GM10266 (cell line): ENCODE measurements at regions not wholly inside any gene's neighbourhood (a gene's known extent, or its start where the extent isn't known, plus 50 kb on each side); places are given as distances from the start of the nearest gene placed in this dataset.
"Not testable (repeated sequence)": the region's sequence is repeated elsewhere in the genome, so short reads cannot be mapped to it uniquely, and the experiment has no call there.

Experiments
- DNase-seq: peaks from one replicate; pipeline ENCODE4 v3.0.0; 2012; ENCODE audit errors: extremely low spot score
- TF ChIP-seq, protein P1 (sequence below): IDR thresholded peaks from 2 replicates; pipeline ENCODE4 v1.5.1; 2012; ENCODE audit warnings: mild to moderate bottlenecking, low read depth; ENCODE audit not compliant: control insufficient read depth, insufficient read depth; ENCODE audit errors: missing control alignments

DNA sequence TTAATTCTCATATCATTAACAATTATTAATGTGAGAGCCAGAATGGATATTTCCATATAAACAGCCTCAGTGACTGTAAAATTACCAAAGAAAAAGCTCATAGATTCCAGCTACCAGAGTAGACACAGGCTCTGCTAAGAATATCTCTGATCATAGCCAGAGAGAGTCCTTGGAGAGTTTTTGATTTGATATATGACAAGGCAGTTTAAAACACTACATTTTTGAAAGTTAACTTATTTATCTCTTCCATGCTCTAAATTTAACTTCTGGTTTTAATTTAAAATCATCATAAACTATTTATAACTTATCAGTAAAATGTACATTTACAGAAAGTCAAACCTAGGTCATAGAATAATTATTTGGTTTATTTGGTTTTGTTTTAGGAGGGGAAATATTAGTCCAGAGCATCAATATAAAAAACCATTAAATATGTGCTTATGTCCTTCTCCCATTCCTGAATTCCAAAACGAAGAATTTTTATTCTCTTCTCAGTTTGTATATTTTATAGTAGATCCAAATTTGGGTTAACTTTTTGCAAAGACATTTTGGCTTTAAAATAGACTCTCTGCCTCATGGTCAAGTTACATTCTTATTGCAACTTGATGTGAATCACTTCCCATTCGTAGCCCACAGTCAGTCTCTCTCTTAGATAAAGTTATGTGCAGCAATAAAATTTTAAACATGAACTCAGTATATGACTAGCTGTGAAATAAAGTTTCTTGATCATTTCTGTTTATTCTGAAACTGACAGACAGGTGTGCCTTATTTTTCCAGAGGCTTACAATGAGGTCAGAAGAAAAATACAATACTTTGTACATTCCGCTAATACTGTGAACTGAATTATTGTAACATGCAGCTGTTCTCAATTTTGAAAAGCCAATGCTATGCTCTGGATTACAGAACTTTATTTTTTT lies 267.1 kb downstream of the PAPSS1 start:
- no peak for DNase-seq
- TF ChIP-seq, protein P1, sequence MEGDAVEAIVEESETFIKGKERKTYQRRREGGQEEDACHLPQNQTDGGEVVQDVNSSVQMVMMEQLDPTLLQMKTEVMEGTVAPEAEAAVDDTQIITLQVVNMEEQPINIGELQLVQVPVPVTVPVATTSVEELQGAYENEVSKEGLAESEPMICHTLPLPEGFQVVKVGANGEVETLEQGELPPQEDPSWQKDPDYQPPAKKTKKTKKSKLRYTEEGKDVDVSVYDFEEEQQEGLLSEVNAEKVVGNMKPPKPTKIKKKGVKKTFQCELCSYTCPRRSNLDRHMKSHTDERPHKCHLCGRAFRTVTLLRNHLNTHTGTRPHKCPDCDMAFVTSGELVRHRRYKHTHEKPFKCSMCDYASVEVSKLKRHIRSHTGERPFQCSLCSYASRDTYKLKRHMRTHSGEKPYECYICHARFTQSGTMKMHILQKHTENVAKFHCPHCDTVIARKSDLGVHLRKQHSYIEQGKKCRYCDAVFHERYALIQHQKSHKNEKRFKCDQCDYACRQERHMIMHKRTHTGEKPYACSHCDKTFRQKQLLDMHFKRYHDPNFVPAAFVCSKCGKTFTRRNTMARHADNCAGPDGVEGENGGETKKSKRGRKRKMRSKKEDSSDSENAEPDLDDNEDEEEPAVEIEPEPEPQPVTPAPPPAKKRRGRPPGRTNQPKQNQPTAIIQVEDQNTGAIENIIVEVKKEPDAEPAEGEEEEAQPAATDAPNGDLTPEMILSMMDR = no peak

DNA sequence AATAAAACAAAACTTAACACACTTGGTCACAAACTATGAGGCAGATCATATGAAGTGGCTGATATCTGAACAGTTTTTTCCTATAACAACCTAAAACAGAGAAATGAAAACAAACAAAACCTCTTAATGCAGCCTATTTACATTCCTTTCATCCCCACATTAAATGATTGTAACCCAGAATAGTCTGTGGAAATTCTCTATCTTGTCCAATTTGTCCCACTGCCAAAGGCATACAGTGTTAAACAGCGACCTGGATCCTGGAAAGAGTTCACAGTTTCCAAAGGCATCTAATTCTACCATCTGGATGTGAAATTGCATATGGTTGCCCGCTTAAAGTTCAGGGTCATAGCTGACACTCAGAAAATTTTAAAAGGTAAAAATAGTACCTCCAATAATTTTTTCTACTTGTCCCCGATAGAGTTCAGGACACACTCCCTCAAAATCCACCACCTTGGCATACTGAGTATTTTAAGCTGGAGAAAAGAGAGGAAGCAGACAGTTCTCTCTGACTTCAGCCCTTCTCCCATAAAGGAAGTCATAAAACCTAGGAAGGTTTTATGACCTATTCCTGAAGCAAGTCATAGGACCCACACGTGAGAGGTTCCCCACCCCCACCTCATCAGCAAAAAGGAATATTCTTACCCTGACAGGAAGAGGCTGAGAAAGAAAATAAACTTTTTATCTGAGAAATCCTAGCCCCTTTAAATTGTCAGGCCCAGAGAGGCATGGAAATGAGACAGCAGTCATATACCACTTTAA lies 270.2 kb downstream of the PAPSS1 start:
- DNase-seq = no peak
- TF ChIP-seq, protein P1 = no peak

DNA sequence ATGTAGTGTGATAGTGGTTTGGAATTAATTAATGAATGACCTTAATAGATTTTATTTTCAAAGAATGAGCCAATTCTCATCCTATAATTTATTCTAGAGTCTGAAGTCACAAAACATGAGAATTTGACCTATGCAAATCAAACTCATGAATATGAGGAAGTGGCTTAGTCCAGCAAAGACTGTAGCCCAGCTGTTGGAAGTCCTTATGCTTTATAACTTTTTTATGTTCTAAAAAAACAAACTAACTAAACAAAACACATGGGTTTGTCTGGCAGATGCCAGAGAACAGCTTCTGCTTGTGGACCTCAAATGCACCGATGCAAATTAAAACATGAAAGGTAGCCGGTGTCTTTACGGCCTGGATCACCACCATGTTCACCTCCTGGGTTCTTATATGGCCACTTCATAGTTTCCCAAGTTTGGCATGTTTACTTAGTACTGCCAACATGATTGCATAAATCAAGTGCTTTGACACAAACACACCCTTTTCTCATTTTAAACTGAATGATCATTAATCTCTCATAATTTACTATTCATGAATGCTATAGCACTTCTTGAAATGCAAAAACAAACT lies 277.4 kb downstream of the PAPSS1 start:
- DNase-seq = no peak
- TF ChIP-seq, protein P1 = no peak

DNA sequence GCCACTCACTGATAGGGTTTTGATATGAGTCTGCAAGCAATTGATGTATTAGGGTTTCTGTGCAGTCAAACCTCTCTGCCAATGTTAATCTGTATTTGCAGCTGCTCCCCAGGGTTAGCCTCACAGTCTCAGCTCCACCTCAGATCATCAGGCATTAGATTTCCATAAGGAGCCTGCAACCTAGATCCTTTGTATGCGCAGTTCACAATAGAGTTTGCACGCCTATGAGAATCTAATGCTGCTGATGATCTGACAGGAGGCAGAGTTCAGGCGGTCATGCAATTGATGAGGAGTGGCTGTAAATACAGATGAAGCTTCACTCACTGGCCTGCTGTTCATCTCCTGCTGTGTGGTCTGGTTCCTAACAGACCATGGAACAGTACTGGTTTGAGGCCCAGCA lies 280.6 kb downstream of the PAPSS1 start:
- no peak for DNase-seq
- TF ChIP-seq, protein P1 = no peak

DNA sequence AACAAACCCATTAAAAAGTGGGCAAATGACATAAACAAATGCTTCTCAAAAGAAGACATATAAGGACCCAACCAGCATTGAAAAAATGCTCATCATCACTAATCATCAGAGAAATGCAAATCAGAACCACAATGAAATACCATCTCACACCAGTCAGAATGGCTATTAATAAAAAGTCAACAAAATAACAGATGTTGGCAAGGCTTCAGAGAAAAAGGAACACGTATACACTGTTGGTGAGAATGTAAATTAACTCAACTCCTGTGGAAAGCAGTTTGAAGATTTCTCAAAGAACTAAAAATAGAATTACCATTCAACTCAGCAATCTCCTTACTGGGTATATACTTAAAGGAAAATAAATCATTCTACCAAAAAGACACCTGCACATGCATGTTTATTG lies 283.6 kb downstream of the PAPSS1 start:
- not testable (repeated sequence) for DNase-seq

DNA sequence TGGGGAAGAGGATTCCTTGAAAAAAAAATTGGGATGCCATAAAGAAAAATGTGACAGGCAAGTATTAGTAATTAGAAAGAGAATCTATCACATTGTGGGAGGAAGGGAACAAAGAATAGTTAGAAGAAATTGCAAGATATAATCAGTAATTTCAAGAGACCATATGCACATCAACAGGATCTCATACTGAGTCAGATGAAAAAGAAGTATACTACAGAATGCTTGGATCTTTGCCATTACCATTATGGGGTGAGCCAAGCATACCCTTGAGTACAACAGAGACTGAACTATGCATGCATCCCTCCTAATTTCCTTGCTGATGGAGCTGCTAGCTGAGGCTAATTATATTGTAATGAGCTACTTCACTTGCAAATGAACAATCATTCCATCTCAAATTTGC lies 287.6 kb downstream of the PAPSS1 start:
- DNase-seq = no peak
- TF ChIP-seq, protein P1 = no peak

DNA sequence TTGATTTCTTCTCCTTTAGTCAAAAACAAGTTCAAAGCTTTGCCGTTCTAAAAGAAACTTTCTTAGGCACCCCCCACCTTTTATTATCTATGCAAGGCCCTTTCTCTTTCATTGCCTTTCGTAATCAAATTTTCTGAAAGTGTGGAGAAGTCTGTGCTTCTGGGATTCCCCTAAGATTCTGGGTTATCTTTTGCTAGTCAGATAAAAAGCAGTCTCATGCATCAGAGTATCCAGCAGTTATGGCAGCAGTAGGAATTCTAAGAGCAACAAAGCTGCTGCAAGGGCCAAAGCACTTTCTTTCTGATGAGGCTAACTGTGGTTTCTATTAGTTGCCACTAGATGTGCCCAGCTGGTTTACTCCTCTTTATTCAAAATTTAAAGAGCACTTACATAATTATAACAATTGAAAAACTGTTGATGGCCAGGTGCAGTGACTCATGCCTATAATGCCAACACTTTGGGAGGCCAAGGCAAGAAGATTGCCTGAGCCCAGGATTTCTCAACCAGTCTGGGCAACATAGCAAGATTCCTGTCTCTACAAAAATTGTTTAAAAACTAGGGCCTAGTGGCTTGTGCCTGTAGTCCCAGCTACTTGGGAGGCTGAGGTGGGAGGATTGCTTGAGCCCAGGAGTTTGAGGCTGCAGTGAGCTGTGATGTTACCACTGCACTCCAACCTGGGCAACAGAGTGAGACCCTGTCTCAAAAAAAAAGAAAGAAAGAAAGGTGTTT lies 296.2 kb downstream of the PAPSS1 start:
- TF ChIP-seq, protein P1 = no peak
- no peak for DNase-seq

DNA sequence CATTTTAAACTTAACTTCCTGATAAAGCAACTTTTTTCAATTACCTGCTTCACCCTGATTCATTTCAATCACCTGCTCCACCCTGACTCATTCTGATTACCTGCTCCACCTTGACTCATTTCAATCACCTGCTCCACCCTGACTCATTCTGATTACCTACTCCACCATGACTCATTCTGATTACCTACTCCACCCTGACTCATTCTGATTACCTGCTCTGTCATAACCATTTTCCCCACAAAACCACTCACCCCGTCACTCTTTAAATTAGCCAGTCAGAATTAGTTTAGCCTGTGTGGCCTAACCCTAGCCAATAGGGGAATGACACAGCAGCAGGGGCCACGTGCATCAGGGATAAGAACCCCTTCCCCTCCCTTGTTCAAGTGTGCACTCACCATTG lies 300.5 kb downstream of the PAPSS1 start:
- not testable (repeated sequence) for DNase-seq
